HG03439 (cell line): ENCODE measurements at regions not wholly inside any gene's neighbourhood (a gene's known extent, or its start where the extent isn't known, plus 50 kb on each side); places are given as distances from the start of the nearest gene placed in this dataset.
"Not testable (repeated sequence)": the region's sequence is repeated elsewhere in the genome, so short reads cannot be mapped to it uniquely, and the experiment has no call there.

Experiments
- ATAC-seq: cut with Tn5 transposase; IDR thresholded peaks from one replicate; pipeline ENCODE4 v1.9.1; 2021; ENCODE audit warnings: mild to moderate bottlenecking, moderate library complexity; ENCODE audit not compliant: unreplicated experiment

DNA sequence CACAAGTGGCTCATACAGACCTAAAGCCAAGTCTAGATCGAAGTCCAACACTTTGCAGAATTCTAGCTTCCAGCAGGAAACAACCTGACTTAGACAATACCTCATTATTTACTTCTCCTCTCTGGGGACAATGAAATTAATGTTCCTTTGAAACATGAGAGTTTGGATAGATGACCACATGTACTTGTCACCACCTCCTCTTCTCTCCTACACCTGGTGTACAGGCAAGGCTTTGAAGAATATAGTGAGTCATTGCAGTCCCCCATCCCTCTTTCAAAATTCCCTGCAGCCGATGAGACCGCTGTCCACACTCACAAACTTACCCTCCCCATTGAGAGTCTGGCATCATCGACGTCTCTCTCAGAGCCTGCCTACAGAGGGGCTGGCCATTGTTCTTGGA lies 189.0 kb upstream of the HES1 start:
- ATAC-seq, result no peak

DNA sequence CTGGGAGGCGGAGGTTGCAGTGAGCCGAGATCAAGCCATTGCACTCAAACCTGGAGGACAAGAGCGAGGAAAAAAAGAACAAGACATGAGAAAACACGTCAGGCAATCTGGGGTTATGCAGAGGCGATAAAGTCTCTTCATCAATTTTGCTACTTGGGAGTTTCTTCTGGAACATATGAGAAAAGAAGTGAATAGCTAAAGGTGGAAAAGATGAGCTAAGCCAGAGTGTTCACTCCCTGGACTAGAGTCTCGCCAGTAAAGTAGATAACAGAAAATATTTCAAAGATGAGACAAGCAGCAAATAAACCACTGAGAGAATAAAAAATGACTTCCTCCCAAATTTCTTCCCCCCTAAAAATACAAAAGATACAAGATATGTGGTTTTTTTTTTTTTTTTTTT lies 188.4 kb upstream of the HES1 start:
- no peak for ATAC-seq

DNA sequence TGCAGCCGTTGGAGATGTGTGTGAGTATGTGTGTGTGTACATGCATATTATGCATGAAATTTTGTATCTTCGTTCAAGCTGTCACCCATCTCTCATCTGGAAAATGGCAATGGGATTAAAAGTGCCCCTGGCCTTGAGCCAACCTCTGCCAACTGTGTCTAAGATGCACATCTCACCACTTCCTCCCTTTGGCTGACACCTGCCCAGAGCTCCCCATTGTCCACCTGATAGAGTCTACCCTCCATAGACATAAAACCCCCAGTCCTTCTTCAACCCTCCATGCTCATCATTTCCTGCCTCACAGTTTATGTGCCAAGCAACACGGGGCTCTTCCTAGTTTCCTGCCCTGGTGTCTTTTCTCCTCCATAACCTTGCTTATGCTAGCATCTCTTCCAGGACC lies 187.5 kb upstream of the HES1 start:
- no peak for ATAC-seq

DNA sequence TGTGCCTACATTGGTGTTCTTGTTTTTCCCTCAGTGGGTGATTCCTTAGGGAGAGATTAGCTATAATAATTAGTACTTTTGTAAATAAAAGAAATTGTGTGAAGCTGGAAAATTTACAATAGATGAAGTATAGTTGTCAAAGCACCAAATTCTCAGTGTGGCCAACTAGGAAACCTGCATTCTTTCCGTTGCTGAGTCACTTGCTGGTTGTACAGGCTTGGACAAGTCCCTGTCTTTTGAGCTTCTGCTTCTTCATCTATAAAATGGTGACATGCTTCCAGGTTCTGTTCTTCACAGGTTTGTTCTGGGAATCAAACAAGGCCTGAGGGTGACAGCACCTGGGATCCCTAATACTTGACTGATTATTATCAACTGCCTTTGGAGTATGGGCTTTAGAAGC lies 184.1 kb upstream of the HES1 start:
- no peak for ATAC-seq

DNA sequence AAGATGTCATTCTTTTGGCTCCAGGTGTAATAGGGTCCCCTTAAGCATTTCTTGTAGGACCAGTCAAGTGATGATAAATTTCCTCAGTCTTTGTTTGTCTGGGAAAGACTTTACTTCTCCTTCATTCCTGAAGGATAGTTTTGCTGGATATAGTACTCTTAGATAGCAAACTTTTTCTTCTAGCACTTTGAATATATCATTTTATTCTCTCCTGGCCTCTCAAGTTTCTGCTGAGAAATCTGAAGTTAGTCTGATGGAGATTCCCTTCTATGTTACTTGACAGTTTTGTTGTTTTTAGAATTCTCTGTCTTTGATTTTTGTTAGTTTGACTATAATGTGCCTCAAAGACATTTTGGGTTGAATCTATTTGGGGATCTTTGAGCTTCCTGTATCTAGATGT lies 181.2 kb upstream of the HES1 start:
- ATAC-seq, result no peak

DNA sequence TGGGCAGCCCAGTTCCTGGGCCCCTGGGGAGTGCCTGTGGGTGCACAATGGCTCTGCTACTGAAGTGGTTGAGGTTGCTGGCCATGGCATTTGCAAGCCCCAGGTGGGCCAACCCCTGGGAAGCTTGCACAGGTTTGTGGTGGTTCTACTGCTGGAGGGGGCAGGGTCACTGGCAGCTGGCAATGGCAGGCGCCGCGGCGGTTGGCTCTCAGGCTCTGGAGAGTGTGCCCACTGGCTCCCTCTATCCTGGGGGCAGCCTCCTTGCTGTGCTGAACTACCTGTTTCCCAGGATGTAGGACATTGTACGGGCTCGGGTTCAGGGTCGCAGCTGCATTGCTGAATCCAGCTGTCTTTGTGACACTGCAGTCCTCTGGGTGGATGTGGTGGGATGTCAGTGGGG lies 180.2 kb upstream of the HES1 start:
- no peak for ATAC-seq

DNA sequence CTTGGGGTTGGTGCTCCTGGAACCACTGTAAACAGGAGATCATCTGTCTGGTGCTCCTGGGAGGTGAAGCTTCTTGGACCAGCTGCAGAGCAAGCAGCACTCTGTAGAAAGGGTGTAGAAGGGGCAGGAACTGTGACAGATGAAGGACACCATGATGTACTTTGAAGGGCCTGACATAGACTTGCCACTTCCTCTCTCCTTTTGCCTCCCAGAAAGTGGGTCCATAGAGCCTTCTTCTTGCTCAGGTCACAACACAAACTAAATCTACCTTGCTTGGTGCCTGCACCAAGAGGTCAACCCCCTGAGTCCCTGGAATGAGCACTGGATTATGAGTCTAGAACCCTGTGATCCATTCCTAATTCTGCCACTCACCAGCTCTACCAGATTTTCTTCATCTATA lies 176.1 kb upstream of the HES1 start:
- no peak for ATAC-seq

DNA sequence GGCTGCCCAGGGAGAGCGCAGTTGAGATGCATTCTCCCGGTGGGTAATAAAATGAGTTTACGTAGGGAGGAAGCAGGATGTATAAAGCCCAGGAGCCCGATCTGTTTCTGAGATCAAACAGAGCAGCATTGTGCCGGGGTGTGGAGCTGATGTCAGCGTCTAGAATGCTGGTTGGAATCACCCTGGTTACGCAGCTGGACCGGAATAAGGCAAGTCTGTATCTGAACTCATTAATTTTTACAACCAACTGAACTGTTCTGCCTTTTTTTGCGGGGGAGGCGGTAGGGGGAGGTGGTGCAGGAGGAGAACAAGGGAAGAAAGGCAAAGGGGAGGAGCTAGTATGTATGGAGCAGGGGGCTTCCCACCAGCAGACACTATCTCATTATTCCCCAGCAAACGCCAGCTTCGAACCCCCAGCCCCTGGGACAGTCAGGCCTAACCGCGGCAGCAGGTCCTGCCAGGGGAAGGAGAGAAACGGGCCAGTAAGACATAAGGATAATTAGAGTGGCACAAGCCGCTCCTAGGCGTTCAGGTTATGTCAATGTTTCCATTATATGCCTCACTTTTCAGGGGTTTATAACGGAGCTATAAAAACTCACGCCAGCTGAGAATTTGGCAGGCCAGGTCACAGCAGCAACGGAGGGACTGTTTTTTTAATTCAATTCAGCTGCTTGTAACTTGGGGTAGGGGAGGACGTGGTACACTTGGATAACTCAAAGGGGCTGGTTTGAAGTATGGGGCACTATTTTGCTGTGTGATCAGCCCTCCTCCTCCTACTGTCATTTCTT lies 175.3 kb upstream of the HES1 start:
- ATAC-seq, result no peak

DNA sequence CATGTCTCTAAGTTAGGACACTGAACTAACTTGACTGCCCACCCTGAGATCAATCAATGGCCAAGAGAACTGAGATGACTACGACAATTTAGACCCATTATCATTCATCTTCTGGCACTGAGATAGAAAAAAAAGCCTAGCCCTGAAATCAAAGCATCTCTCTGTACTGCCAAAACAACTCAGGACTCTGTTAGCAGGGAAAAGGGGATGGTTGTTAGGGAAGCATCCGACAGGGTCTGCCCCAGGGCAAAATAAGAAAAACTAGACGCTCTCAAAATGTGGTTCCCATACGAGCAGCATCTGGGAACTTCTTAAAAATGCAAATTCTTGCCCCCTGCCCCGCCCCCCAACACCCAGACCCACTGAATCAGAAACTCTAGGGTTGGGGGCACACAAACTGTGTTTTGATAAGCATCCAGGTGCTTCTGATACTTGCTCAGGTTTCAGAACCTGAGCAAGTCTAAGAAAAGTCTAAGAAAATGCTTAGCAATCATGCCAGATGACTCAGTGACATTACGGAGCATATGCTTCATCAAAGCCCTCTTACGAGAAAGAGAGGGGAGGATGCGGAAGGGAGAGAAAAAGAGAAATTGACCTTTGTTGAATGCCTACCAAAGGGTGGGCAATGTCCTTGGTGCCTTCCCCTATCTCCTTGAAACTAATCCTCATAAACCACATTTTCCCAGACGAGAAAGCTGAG lies 172.8 kb upstream of the HES1 start:
- ATAC-seq, result no peak

DNA sequence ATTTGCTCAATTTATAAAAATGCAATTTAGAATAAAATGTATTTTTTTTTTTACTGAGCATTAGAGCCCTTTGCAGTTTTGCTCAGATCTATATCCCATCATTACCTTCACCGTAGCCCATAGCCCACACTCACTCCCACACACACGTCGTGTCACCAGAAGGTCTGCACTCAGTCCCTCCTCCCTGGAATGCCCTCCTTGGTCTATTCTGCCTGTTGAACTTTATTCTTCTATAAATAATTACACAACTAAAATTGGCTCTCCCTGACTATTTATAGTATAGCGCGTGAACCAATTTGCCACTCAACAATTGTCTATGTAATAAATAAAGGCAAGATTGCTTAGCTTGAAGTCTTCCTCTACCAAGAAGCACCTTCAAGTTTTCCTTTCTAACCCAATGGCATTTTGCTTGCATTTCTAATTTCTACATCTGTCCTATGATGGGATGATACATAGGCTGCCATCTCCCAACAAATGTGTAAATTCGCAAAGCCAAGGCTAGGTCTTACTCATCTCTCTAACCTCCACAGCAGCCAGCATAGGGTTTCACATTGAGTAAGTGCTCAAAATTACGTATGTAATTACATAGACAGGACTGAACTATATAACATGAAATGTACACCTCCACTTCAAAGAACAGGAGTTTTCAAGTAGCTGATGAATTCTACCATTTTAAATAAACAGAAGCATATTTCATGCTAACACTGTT lies 172.0 kb upstream of the HES1 start:
- ATAC-seq, result no peak

DNA sequence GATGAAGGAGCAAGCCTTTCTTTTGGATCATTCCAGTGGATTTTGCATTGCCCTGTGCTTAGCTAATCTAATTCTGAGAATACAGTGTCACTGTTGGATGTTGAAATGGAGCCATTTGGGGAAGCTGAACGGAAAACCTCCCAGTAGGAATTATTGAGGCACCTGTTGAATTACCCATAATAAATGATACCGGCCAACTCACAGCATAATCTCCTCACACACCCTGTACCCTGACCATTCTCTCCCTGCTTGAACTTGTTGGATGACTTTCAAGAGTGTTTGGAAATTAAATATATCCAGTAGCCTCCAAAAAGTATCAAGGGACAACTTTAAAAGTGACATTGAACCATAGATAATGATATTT lies 171.4 kb upstream of the HES1 start:
- ATAC-seq, result no peak

DNA sequence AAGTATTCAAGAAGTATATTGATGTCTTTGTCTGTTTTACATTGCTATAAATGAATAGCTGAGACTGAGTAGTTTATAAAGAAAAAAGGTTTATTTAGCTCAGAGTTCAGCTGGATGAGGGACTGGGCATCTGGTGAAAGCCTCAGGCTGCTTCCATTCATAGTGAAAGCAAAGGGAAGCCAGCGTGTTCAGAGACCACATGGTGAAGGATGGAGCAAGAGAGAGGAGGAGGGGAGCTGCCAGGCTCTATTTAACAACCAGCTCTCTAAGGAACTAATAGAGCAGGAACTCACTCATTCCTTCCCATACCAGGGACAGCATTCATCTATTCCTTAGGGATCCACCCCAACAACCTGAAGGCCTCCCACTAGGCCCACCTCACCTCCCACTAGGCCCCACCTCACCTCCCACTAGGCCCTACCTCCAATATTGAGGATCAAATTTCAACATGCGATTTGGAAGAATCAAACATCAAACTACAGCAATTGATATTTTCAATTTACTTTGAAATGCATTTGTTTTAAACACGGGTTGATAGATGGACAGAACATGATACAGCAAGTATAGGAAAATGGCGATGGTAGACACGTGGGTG lies 167.5 kb upstream of the HES1 start:
- ATAC-seq, result no peak

DNA sequence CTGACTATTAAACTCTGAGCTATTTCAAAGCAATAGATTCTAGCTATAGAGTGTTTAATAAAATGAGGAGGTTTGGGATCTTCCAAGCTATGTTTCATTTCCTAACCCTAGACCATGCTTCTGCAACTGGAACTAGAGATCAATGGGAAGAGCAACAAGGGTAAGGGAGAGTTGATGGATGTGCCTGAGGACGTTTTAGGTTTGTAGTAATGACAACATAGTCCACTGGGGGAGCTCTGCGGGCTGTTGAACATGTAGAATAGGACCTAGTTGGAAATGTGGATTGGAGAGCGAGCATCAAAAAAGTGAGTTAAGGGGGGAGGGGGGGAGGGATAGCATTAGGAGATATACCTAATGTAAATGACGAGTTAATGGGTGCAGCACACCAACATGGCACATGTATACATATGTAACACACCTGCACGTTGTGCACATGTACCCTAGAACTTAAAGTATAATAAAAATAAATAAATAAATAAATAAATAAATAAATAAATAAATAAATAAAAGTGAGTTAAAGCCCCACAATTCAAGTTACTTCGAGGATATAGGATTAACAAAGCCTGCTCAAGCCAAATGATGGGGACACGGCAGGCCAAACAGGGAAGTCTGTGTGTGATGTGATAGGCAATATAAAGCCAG lies 165.7 kb upstream of the HES1 start:
- not testable (repeated sequence) for ATAC-seq

DNA sequence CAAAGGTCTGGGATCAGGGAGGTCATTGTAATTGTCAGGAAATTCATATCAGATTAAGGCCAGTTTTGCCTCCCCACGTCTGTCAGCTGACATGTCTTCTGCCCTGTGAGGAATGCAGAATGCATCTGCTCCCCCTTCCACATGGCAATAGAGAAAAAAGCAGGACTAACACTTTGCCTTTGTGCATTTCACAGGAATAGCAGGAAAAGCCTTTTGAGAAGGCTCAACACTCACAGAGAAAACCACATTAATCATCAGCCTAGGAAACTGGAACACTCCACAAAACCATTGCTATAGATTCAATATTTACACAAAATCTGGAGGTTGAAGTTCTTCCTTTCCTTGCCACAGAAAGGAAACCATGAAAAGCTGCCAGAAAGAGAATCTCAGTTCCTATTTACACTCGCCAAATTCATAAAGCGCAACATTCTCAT lies 165.2 kb upstream of the HES1 start:
- no peak for ATAC-seq

DNA sequence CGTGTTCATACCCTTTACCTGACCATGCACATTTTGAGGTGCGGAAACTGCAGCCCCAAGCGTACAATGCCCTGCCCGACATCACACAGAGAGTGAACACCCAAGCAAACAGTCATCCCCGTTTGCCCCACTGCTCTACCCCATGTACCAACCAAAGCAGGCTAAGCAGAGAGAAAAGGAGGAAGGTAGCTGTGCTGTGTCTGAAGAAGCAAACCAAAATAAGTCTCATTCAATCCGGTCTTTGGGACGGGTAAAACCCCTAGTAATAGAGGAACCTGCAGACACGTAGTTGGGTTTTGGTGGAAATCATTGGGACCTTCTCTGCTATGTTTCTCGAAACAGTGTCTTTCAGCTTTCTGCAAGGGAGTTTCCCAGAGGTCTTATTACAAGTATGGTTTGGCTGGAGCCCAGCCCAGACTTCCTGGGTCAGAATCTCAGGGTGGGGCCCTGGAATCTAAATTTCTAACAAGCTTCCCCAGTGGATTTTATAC lies 164.6 kb upstream of the HES1 start:
- no peak for ATAC-seq

DNA sequence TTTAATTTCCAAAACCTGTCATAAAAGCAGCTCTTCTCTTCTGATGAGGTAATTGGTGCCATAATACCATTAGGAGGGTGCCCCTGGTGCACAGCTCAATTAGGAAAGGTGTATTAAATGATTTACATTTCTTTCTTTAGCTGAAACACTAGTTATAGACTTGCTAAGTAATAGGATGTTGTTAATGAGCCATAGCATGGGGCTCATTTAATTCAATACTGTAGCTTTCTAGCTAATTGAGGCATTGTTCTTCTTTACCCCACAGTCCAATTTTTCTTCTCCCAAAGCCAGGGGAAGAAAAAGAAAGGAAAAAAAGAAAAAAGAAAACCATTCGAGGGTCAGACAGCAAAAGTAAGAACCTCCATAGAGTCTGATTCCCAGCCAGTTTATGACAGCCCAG lies 164.0 kb upstream of the HES1 start:
- no peak for ATAC-seq

DNA sequence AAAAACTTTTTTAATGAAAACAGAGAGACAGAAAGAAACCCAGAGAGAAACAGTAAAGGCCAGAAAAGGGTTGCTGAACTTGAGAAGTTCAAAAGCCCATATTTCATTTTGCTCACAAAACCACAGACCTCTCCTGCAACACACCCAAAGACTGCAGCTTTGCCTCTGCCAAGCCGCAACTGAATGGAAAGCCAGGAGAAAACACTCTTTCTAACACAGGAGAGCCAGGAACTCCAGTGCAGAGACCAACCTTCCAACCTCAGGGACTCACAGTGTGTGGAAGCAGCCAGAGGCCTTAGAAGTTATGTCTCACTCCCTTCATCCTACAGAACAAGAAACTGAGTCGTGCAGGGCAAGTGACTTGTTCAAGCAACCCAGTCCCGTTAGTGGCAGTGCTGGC lies 163.1 kb upstream of the HES1 start:
- no peak for ATAC-seq

DNA sequence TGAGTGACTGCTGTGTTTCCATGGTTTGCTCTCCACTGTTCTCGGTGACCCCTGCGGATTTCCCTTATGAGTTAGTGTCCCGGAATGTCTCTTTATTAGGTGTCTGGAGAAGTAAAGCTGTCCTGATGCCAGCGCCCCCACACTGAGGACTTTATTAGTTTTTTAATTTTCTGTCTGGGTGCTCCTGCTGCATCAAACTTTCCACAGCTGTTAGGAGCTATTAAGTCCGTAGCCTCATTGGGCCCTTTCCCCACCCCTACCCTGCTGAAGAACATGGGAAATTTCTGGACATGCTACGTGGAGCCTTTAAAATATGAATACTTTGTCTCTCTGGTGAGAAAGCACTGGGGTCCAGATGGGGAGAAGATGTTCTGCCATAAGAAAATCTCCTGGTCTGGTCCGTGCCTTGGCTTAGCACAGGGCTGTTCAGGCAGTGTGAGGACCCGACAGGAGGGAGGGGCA lies 161.7 kb upstream of the HES1 start:
- ATAC-seq, result no peak

DNA sequence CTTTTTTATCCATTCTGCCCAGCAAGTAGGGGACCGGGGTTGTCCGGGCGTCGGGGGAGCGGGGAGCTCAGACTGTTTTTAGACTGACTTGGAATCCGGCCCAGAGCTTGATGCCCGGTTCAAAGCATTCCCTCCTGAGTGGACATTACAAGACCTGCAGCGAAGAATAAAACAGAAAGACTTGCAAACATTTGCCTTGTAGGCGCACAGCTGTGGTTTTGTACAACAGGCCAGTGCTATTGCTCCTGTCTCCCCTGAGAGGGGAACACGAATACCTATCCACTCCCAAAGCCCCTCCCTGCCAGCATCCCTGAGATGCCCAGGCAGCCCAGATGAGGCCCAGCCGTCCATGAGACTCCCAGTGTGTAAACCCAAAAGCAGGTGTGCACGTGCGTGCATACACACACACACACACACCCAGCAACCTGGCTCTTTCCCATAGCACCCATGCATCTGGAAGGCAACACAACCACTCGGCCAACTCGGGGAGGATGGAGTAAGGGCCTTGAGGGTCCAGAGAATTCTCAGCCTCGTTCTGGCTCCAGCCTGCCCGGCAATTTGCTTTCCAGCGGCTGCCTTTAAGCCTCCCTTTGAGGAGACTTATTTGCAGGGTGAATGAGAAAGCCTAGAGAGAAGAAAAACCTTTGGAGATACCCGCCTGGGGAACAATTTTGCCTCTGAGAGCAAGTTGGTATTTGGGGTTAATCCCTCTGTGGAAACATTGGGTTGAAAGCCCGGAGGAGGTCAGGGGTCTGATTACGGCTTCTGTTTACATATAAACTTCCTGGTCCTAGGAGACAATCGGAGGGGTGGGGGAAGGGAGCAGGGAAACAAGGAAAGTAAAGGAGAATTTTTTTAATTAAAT lies 161.0 kb upstream of the HES1 start:
- no peak for ATAC-seq

DNA sequence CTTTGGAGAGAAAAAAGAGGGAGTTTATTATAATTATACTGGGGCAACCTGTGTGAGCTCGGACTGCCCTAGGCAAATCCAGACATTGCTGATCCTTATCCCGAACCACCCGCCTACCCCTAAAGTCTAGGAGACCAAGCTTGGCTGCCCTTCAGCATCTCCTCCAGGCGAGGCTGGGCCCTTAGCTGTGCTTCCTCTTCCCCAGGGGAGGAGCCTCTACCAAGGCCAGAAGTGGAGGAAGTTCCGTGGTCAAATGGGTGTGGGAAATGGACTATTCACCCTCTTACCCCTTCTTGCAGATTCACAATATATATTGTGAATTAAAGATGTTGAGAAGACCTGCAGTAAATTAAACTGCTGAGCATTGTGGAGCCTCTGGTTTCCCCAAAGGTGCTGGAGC lies 158.3 kb upstream of the HES1 start:
- no peak for ATAC-seq
